GM21526 (cell line): ENCODE measurements at regions not wholly inside any gene's neighbourhood (a gene's known extent, or its start where the extent isn't known, plus 50 kb on each side); places are given as distances from the start of the nearest gene placed in this dataset.
"Not testable (repeated sequence)": the region's sequence is repeated elsewhere in the genome, so short reads cannot be mapped to it uniquely, and the experiment has no call there.

Source experiments
- ATAC-seq: cut with Tn5 transposase; IDR thresholded peaks from one replicate; pipeline ENCODE4 v1.9.1; 2021; ENCODE audit warnings: moderate library complexity; ENCODE audit not compliant: unreplicated experiment, low FRiP score

DNA sequence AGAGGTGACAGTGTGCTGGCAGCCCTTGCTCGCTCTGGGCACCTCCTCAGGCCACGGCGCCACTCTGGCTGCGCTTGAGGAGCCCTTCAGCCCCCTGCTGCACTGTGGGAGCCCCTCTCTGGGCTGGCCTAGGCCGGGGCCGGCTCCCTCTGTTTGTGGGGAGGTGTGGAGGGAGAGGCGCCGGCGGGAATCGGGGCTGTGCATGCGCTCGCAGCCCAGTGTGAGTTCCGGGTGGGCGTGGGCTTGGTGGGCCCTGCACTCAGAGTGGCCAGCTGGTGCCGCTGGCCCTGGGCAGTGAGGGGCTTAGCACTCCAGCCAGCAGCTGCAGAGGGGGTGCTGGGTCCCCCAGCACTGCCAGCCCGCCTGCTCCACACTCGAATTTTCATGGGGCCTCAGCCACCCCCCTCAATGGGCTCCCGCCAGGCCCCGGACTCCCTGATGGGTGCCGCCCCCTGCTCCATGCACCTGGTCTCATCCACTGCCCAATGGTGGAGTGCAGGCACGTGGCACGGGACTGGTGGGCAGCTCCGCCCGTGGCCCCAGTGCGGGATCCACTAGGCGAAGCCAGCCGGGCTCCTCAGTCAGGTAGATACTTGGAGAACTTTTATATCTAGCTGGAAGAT is 96.7 kb upstream of the BET1 start:
- ATAC-seq = no peak

DNA sequence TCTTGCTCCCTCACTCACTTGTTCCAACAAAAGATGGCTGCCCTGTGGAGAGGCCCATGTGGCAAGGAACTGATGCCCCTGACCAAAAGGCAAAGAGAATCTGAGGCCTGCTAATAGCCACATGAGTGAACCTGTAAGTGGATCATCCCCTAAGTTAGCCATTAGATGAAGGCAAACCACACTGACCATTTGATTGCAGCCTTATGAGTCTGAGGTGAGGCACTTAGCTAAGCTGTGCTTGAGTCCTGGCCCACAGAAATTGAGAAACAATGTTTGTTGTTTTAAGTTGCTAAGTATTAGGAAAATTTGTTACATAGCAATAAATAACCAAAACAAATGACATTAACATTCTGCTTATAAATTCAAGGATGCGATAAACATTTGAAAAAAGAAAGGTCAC is 100.1 kb upstream of the BET1 start:
- ATAC-seq = no peak

DNA sequence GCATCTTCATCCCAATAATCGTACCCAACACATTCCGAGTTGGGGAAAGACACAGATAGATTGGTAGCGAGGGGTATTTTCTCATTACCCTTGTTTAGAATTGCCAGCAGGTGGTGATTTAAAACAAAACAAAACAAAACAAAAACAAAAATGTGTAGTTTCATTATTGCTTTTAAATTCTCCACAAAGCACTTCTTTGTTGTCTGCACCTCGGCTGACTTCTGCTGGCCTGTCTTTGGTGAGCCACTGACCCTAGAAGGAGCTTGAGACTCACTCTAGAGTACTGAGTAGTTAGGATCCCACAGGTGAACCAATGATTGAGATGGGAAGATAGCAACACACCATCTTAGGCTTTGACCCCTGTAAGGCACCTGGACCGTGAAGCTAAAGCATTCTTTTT is 105.4 kb upstream of the BET1 start:
- no peak for ATAC-seq

DNA sequence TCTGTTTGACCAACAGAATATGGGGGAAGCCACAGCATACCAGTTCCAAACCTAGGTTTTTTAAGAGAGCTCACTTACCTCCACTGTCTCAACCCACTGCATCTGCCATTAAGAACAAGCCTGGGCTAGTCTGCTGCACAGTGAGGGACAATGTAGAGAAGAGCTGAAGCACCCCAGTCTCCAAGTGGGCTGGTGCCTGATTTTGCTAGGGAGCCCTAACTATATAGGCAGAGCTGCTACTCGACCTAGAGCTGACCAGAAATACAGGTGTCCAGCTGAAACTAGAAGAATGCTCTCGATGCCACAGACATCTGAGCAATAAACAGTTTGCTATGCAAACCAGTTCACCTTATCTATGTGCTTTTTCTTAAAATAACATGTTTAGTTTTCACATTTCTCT is 106.9 kb upstream of the BET1 start:
- ATAC-seq = peak; percentile 48

DNA sequence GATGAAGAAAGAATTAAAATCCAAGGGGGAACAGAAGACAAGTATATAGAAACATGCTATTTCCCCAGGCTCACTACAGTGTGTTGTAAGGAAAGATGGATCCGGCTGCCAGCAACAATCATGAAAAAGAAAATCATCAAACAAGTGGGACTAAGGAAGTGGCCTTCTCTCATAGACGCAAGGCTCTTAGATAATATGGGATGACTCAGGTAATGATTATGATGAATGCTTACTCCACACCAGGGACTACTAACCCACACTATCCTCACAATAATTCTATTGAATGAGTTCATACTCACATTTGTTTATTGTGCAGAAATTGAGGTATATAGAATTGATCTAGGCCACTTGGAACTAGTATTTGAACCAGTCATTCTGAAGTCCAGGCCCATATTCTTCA is 111.2 kb upstream of the BET1 start:
- ATAC-seq = no peak

DNA sequence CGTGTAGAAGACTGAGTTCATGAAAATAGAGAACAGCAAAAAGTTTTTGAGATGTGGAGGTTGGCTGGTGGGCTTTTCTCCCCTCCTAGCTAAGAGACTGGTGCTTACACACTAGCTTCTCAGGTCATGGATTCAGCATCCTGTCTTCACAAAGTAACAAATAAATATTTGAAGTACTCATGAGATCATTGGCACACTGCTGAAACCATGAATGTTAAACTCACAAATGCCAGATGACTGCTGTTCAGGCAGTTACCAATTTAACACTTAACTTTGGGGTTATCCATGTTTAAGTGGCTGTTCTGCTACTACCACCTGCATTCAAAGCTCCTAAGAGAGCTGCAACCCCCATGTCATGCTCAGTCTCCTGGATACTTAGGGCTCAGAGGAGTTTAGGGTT is 119.0 kb upstream of the BET1 start:
- ATAC-seq = no peak

DNA sequence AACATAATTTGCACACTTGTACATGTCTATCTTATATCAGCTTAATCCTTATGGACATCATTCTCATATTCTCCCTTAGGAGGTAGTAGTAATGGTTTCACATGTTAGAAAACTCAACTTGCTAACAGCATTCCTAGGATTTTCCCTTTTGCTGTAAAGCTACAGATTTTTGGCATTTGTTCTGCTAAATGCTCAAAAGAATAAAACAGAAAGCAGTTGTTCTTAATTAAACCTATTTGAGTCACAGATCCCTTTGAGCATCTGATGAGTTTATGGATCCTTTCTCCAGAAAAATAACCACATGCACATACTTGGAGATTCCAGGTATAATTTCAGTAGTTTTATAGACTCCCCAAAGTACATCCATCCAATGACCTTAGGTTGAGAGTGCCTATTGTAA is 122.9 kb upstream of the BET1 start:
- ATAC-seq = no peak

DNA sequence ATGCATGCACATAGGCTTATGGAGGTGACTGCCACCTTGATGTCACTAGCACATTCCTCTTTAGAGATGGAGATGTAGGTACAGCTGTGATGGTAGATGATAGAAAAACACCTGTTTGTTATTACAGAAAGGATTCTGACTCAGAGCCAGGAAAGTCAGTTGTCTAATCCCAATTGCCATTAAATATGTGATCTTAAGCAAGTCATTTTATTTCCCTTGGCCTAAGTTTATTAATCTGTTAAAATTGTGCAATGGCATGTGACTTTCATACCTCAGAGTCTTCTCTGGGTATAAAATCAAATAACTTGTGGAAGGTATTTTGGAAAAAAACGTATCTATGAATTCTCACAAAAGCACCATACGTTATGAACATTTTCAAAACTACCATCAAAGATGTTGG is 123.9 kb upstream of the BET1 start:
- ATAC-seq = no peak

DNA sequence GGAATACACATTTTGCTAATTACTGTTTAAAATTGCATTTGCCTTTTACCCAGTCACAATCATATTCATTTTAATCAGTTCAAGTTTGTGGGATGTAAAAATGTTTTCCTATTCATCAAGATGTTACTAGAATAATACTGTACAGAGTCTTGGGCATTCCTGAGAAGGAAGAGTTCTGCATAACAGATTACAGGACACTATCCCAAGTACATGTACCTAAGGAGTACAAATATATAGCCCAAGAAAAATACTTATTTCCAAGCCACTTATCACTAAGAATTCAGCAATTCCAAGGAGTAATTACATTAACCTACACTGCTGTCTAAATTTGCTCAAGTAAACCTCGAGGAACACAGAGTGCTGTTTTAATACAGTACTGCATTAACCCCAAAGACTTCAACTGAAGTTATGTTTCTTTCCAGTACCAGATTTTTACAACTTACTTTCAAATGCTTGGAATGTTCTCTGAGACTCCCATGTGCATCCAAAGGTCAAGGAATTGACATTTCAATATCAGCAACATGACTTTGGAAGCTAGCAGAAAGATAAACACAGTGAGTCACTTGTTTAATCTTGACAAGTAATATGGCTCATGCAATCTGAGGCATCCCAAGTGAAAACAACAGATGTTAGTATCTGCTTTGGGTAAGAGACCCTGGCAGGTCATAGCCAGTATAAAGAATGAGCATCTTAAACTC is 125.4 kb upstream of the BET1 start:
- no peak for ATAC-seq

DNA sequence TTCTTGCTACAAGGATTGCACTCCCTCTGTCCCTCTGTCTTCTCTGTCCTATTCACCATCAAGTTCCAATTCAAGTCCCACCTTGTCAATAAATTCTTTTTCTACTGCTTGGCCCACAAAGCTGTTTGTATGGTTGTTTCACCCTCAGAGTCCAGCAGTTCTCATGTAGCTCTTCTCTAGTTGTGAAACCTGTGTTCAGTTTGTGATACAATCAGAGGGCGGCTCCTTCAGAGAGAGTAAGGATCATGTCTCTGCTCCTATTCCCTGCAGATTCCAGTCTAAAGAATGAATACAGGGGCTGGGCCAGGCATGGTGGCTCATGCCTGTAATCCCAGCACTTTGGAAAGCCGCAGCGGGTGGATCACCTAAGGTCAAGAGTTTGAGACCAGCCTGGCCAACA is 126.6 kb upstream of the BET1 start:
- ATAC-seq = no peak

DNA sequence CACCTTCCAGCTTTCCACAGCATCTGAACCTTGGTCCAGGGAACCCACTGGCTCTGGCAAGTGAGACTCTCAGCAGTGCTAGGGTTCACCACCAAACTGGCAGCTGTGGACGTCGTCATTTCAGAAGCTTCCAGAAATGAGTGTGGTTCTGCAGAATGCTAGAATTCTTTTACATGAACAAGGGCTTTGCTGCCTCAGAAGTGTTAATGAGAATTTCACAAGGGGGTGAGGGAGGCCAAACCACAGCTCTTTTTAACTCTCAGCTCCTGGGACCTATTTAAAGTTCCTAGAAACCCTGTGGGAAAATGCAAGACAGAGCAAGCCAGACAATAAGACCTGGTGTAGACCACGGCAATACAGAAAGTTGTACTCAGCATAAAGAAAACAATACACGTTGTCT is 129.3 kb upstream of the BET1 start:
- ATAC-seq = no peak

DNA sequence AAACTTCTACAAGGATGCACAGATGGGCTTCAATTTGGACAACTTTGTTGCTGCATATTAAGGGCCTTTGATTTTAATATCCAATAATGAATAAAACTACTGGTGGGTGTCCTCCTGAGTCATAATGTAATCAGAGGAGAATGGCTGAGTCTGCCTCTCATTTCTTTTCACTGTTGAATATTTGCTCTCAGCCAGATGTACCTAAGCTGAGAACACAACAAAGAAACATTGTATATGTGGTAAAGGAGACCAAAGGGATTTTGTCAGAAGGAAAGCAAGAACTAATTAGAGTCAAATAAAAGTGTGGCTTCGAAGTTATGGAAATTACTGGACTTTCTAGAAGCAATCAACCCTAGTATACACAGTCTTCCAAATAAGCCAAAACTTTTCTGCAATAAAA is 131.0 kb upstream of the BET1 start:
- no peak for ATAC-seq

DNA sequence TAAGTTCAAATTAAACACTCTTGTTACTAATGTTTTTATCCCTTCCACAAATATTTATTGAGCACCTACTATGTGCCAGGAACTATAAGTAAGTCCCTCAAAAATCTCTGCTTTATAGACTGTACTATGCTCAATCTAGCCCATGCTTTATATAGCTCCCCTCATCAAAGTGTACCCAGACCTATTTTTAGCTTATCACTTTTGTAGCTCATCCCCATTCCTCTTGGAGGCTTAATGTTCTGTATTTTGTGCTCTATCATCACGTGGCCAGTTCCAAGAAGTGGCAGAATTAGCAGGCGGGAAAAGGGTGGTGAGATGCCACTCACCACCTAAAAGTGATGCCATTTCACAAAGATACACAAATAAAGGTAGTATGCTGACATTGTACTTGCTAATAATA is 138.1 kb upstream of the BET1 start:
- ATAC-seq = no peak

DNA sequence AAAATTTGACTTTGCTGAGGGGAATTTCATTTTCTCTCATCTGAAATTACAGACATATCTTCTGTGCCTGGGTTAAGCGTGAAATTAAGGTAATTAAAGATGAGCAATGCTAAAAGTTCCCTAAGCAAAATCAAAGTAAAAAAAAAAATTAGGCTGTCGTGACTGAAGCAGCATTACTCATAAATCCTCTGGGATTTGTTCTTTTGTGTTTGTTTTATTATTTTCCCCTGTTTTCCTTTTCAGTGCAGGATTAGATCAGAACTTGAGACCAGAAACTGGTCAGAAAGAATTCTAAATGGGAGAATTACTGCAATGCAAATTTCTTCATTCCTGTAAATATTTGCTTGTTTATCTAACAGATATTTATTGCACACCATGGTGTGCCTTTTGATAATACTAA is 141.4 kb upstream of the BET1 start:
- ATAC-seq = no peak

DNA sequence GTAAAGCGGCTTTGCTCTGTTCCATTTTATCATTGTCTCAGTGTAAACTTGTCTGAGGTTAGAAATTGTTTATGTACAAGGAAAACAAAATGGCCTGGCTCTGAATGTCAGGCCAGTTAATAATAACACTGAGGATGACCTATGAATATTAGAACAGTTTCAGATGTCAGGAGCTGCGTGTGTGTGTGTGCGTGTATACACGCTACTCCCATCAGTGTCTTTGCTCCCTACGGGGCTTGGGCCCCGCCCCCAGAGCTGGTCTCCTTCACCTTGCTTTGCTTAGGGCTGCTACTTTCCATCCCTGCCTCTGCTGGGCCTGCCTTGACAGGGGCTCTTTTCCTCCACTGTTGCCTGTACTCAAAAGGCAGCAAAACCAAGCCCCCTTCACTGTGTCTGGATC is 142.3 kb upstream of the BET1 start:
- no peak for ATAC-seq

DNA sequence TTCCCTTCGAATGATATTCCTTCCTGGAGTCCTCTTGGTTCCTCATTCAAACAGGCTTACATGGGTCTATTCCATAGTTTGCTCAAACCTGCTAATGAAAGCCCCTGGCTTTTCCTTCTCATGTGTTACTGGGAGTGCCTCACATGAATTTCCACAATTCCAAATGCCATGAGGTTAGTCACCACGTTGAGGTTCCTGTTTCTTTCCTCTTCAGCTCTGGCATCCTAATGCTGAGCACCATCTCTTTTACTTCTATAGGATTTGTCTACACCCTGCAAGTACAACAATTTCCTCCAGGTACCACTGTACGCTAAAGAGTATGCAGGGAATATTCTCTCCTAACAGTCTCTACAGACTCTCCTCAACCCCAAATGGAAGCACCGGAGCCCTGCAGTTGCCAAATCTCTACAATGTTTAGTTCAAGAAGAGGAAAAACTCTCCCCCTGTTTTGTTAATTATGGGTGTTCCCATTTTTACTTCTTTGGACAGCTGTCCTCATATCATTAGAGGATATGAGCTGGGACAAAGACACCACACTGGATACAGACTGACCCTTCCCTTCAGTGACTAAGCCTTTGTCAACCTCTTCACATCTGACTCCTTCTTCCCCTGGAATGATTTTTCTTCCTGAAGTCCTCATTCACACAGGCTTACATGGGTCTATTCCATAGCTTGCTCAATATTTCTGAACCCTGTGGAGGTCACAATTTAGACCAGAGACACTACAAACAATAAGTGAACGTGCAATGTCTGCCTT is 145.8 kb upstream of the BET1 start:
- no peak for ATAC-seq

DNA sequence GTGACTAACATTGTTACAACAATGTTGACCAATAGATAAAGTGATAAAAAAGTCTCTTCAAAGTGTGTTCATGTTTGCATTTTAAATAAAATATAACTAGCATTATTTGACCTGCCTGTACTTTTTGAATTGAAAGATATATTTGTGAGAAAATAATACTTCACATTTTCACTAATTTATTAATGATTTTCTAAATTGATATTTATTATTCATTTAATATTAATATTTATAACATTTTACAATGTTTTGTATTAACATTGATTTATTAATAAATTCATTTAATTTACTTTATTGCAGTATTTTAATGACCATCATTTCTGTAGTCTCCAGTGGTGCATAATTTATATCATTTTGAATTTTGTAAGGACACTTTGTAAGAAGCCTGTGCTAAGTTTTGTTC is 150.0 kb upstream of the BET1 start:
- ATAC-seq = no peak

DNA sequence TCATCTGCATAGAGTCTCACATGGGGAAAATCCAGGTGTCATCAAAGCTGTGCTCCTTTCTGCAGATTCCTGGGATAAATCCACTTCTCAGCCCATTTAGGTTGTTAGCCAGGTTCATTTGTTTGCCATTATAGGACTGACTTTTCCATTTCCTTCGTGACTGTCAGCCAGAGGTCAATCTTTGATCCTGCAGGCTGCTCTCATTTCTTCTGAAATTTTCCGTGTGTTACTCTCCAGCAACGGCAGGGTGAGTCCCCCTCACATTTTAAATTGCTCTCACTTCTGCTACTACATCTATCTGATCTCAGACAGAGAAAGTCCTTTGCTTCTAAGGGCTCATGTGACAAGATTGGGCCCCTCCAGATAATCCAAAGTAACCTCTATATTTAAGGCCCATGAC is 150.7 kb upstream of the BET1 start:
- ATAC-seq = no peak

DNA sequence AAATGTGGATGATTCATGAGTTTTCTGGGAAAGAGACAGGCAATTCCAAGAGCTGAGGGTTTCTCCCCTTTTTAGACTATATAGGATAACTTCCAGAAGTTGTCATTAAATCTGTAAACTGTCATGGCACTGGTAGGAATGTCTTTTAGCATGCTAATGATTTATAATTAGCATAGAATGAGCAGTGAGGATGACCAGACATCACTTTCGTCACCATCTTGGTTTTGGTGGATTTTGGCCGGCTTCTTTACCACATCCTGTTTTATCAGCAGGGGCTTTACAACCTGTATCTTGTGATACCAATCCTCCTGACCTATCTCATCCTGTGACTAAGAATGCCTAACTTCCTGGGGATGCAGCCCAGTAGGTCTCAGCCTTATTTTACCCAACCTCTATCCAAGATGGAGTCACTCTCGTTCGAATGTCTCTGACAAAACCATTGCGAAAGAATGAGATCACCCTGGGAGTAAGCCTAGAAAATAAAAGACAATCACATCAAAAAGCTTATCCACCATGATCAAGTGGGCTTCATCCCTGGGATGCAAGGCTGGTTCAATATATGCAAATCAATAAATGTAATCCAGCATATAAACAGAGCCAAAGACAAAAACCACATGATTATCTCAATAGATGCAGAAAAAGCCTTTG is 153.6 kb upstream of the BET1 start:
- ATAC-seq = not testable (repeated sequence)

DNA sequence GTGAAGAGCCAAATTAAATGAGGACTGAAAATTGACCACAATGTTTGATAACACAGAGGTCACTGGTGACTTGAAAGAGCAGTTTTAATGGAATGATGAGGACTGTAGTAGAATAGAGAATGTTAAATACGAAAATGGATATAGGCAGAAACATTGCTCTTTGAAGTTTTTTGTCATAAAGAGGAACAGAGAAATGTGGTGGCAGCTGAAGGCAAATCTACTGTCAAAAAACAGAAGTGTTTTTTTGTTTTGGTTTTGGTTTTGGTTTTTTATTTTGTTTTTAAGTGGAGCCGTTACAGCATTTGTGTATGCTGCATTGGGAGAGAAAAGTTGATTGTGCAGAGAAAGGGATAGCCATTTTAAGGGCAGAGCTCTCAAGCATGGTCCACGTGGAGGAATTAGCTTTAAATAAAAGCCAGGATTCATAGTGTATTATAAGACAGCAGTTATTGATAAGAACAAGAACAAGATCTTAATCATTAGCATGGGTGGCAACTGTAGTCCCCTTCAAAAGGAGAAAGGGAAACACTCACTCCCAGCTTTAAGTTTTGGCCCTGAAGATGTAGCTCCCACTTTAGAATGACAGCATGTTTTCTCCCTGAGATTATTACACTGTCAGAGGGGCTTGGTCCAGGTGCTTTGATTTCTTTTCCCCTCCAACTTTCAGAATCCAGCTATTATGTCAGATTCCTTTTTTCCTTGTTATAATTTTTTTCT is 156.7 kb upstream of the BET1 start:
- ATAC-seq = peak; percentile 99

DNA sequence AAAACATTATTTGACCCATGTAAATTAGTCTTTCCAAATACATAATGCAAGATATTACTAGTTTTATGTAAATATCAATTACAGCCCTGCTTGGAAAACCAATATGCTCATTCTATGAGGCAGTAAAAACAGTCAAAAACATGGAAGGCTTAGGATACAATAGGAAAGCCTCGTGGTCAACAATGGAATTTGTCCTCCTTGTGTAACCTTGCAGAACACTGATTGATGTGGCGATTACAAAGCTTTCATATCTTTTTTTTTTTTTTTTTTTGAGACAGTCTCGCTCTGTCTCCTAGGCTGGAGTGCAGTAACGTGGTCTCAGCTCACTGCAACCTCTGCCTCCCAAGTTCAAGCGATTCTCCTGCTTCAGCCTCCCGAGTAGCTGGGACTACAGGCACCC is 157.3 kb upstream of the BET1 start:
- ATAC-seq = no peak
